Keratinocyte (primary cell): ENCODE measurements at regions not wholly inside any gene's neighbourhood (a gene's known extent, or its start where the extent isn't known, plus 50 kb on each side); places are given as distances from the start of the nearest gene placed in this dataset.

Experiments used
- DNase-seq: peaks from one replicate; pipeline ENCODE4 v3.0.0-alpha.2; 2011; ENCODE audit warnings: low read depth, missing footprints, low spot score
- FAIRE-seq: peaks from 2 replicates; lab custom pipeline; 2011; peaks lifted over from hg19 to GRCh38; lab: Jason Lieb, UNC
- H2AFZ ChIP-seq: 2 replicates; pipeline ENCODE4 v1.6.0; 2012; ENCODE audit warnings: low read length, control low read depth, inconsistent platforms; ENCODE audit not compliant: control insufficient read depth
- H3K27ac ChIP-seq: 2 replicates; pipeline ENCODE4 v1.5.1; 2011; ENCODE audit warnings: low read length; ENCODE audit not compliant: control insufficient read depth, insufficient read depth
- H3K27me3 ChIP-seq: 3 replicates; pipeline ENCODE4 v1.6.0; 2011; ENCODE audit warnings: low read length; ENCODE audit not compliant: control insufficient read depth, insufficient read depth; ENCODE audit errors: extremely low read depth
- H3K36me3 ChIP-seq, 2 experiments: 2 replicates in 1 of 2; 3 replicates in 1 of 2; pipeline ENCODE4 v1.5.1; 2011; ENCODE audit warnings: low read length in 2 of 2, mild to moderate bottlenecking in 1 of 2; ENCODE audit not compliant: control insufficient read depth in 2 of 2, insufficient read depth in 2 of 2; ENCODE audit errors: extremely low read depth in 1 of 2
- H3K4me1 ChIP-seq: 3 replicates; pipeline ENCODE4 v1.5.1; 2011; ENCODE audit warnings: low read length; ENCODE audit not compliant: control insufficient read depth, insufficient read depth; ENCODE audit errors: extremely low read depth
- H3K4me2 ChIP-seq: 3 replicates; pipeline ENCODE4 v1.6.0; 2011; ENCODE audit warnings: low read depth, low read length; ENCODE audit not compliant: control insufficient read depth, insufficient read depth; ENCODE audit errors: extremely low read depth
- H3K4me3 ChIP-seq, 3 experiments: fragments of 200-600 bp in 1 of 3; sonication (generic) in 1 of 3; 2 replicates in 2 of 3; 3 replicates in 1 of 3; pipeline ENCODE4 v1.5.1; 2011 to 2016; ENCODE audit warnings: low read length in 3 of 3, mild to moderate bottlenecking in 3 of 3, control low read depth in 2 of 3, inconsistent platforms in 1 of 3, low read depth in 1 of 3, mixed read lengths in 1 of 3, mixed run types in 1 of 3, moderate library complexity in 1 of 3; ENCODE audit not compliant: control insufficient read depth in 2 of 3, insufficient read depth in 2 of 3; ENCODE audit errors: extremely low read depth in 1 of 3
- H3K79me2 ChIP-seq: 2 replicates; pipeline ENCODE4 v1.6.0; 2012; ENCODE audit warnings: low read length; ENCODE audit not compliant: control insufficient read depth, insufficient read depth
- H3K9ac ChIP-seq: 3 replicates; pipeline ENCODE4 v1.6.0; 2011; ENCODE audit warnings: low read length; ENCODE audit not compliant: control insufficient read depth, insufficient read depth; ENCODE audit errors: extremely low read depth
- H3K9me1 ChIP-seq: 3 replicates; pipeline ENCODE4 v1.6.0; 2011; ENCODE audit warnings: low read length; ENCODE audit not compliant: control insufficient read depth, insufficient read depth; ENCODE audit errors: extremely low read depth
- H3K9me3 ChIP-seq: 2 replicates; pipeline ENCODE4 v1.5.1; 2012; ENCODE audit warnings: low read depth, low read length; ENCODE audit not compliant: control insufficient read depth
- H4K20me1 ChIP-seq: 3 replicates; pipeline ENCODE4 v1.6.0; 2011; ENCODE audit warnings: low read length; ENCODE audit not compliant: control insufficient read depth, insufficient read depth; ENCODE audit errors: extremely low read depth
- EZH2 ChIP-seq: IDR thresholded peaks from one replicate; pipeline ENCODE4 v1.6.1; 2012; ENCODE audit warnings: inconsistent platforms, mild to moderate bottlenecking, low read length, moderate library complexity
- dilution Hi-C: fragments of 300-500 bp; cut with MboI; formaldehyde crosslinking; loops from one replicate; pipeline ENCODE4 v1.7.0; 2020; ENCODE audit warnings: low sequenced_read_pairs; ENCODE audit not compliant: extremely low pct_ligation_motif_present
- TF ChIP-seq, protein P1 (sequence below), 3 experiments: IDR thresholded peaks in 1 of 3; conservative IDR thresholded peaks in 1 of 3; optimal IDR thresholded peaks in 1 of 3; 2 replicates in 2 of 3; 3 replicates in 1 of 3; pipeline versions ENCODE3 to v1.5.1; 2011; ENCODE audit warnings: low read length in 3 of 3, mild to moderate bottlenecking in 3 of 3, moderate library complexity in 2 of 3, control low read depth in 1 of 3, inconsistent platforms in 1 of 3; ENCODE audit not compliant: insufficient read depth in 2 of 3; ENCODE audit errors: extremely low read depth in 1 of 3

GRCh38 chr18:39806525-39806924 is 2148.5 kb upstream of the PIK3C3 start:
- H4K20me1 ChIP-seq = no peaks in the 10 kb centered on the region
- TF ChIP-seq EZH2 = no peak
- TF ChIP-seq, protein P1, sequence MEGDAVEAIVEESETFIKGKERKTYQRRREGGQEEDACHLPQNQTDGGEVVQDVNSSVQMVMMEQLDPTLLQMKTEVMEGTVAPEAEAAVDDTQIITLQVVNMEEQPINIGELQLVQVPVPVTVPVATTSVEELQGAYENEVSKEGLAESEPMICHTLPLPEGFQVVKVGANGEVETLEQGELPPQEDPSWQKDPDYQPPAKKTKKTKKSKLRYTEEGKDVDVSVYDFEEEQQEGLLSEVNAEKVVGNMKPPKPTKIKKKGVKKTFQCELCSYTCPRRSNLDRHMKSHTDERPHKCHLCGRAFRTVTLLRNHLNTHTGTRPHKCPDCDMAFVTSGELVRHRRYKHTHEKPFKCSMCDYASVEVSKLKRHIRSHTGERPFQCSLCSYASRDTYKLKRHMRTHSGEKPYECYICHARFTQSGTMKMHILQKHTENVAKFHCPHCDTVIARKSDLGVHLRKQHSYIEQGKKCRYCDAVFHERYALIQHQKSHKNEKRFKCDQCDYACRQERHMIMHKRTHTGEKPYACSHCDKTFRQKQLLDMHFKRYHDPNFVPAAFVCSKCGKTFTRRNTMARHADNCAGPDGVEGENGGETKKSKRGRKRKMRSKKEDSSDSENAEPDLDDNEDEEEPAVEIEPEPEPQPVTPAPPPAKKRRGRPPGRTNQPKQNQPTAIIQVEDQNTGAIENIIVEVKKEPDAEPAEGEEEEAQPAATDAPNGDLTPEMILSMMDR (optimal IDR thresholded peaks at IDR 0.05 in 1 of 3, IDR thresholded peaks at IDR 0.05 in 1 of 3, conservative IDR thresholded peaks at IDR 0.05 in 1 of 3; ENCODE audit: extremely low read depth in 1 of 3, insufficient read depth in 2 of 3, low read length in 3 of 3) = peak in 1 of 3 experiments; percentile 5
- H3K9me1 ChIP-seq = no peaks in the 10 kb centered on the region
- no peak overlapping the region for H2AFZ ChIP-seq
- no peaks in the 10 kb centered on the region for H3K79me2 ChIP-seq
- DNase-seq = no peak
- no peak overlapping the region for H3K4me3 ChIP-seq
- H3K4me2 ChIP-seq = no peak overlapping the region
- dilution Hi-C loops = no loop called here
- peaks cover 3% of the 10 kb centered on the region for H3K9me3 ChIP-seq
- H3K4me1 ChIP-seq = no peaks in the 10 kb centered on the region
- H3K27ac ChIP-seq = no peak overlapping the region
- FAIRE-seq = no peak
- H3K27me3 ChIP-seq = no peaks in the 10 kb centered on the region
- no peak overlapping the region for H3K9ac ChIP-seq
- H3K36me3 ChIP-seq = no peaks in the 10 kb centered on the region

- Histone ChIP-seq H3K27me3 (no peaks in the 10 kb centered on the region), H3K4me1 (no peaks in the 10 kb centered on the region), H3K36me3 (no peaks in the 10 kb centered on the region), H3K27ac (no peak overlapping the region), H4K20me1 (no peaks in the 10 kb centered on the region), H3K4me3 (no peak overlapping the region), H2AFZ (no peak overlapping the region), H3K9me3 (peaks cover 3% of the 10 kb centered on the region), H3K9ac (no peak overlapping the region), H3K79me2 (no peaks in the 10 kb centered on the region), H3K9me1 (no peaks in the 10 kb centered on the region), H3K4me2 (no peak overlapping the region)
- FAIRE-seq (no peak), DNase-seq (no peak)
- no peak for TF ChIP-seq EZH2
- TF ChIP-seq, protein P1 (optimal IDR thresholded peaks at IDR 0.05 in 1 of 3, IDR thresholded peaks at IDR 0.05 in 1 of 3, conservative IDR thresholded peaks at IDR 0.05 in 1 of 3; ENCODE audit: extremely low read depth in 1 of 3, insufficient read depth in 2 of 3, low read length in 3 of 3) = no peak
- dilution Hi-C loops = no loop called here
Measured at GRCh38 chr18:39805218-39805617, 2149.8 kb upstream of the PIK3C3 start.
